ENCODE measurements at regions not wholly inside any gene's neighbourhood (a gene's known extent, or its start where the extent isn't known, plus 50 kb on each side); places are given as distances from the start of the nearest gene placed in this dataset.
A peak's percentile ranks its signal among the peaks of the same experiment; 100 is the strongest.
"Not testable (repeated sequence)": the region's sequence is repeated elsewhere in the genome, so short reads cannot be mapped to it uniquely, and the experiment has no call there.

DNA sequence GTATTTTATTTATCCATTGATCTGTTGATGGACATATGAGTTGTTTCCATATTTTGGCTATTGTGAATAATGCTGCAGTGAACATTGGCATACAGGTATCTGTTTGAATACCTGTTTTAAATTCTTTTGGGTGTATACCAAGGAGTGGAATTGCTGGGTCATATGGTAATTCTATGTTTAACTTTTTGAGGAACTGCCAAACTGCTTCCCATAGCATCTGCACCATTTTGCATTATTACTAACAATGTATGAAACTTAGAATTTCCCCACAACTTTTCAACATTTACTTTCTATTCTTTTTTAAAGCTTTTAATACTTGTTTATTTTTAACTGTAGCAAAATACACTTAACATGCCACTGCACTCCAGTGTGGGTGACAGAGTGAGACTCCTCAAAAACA is 57.0 kb upstream of the MSN start:
- DNase-seq (ENCODE audit: low read depth) = no peak

DNA sequence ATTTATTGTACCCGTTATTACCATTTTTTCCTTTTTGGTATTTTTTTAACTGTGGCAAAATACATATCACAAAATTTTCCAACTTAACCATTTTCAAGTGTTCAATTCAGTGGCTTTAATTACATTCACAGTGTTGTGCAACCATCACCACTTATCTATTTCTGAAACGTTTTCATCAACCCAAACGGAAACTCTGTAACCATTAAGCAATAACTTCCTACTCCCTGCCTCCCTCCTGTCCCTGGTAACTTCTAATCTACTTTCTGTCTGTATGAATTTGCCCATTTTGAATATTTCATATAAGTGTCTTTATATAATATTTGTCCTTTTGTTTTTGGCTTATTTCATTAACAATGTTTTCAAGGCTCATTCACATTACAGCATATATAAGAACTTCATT is 57.4 kb upstream of the MSN start:
- DNase-seq (ENCODE audit: low read depth) = no peak

DNA sequence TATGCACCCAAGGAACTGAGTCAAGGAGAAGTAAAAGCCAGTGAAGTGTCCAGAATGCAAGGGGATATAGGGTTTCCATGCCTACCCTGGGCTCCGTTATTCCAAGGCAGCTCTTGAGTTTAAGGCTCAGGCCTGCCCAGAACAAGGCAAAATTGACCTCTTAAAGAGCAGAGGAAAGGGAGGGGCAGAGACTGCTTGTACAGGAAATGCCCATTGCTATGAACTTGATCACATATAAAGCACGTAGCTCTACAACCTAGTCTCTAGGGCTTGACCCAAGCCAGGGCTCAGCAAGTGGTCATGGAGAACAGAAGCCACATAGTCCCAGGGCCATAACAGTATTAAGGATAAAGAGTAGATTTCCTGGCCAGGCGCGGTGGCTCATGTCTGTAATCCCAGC is 58.2 kb upstream of the MSN start:
- no peak for DNase-seq (ENCODE audit: low read depth)

DNA sequence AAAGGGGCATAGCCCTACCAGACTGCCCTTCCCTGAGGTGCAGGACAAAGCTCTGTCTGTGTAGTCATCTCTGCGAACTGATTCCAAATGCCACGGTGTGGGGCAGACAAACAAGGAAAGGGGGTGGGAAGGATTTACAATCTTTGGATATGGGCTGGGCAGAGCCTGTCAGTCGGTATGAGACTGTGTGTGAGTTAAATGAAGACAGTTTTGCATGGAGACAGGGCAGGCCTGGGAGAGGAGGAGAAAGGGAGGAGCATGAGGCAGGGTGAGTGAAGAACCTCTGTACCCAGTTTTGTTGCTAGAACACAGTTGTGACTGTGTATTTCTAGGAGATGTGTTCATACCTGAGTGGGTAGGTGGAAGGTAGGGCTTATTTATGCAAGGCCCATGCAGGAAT is 59.4 kb upstream of the MSN start:
- no peak for DNase-seq (ENCODE audit: low read depth)

DNA sequence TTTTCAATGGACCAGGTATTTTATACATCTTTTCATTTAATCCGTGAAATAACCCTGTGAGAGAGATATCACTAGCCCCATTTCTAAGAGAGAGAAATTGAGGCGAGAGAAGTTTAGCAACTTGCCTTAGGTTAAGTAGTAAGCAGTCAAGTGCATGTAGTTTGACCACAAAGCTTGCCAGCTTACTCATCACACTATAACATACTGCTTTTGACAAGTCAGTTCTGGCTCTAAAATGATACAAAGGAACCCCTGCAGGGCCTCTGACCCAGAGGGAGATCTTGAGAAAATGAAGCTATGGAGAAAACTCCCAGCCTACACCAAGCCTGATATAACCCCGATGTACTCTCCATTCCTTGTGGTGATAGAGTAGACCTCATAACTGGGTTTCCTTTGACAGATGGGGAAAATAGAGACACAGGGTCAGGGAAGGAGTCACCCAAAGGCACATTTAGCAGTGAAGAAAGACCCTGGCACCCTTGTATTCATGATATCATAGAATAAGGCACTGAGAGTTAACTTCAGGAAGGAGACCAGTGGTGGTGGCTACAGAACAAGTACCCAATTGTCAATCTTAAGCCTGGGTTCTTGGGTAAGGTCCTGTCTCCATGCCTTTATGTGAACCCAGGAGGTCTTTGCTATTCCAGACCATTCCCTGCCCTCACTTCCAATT is 60.2 kb upstream of the MSN start:
- DNase-seq (ENCODE audit: low read depth) = peak; percentile 62

DNA sequence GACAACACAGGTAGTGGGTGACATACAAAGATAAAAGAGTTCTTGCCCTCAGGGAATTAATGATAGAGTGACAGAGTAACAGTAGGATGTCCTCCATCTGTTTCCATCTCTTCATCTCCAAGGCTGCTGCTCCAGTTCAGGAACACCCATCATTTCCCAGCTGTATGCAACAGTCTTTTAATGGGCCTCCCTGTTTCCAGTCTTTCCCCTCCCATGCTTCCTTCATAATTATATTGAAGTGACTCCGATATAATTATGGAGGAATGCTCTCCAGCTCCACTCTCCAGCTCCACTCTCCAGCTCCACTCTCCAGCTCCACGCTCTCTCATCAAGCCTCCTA is 65.3 kb upstream of the MSN start:
- DNase-seq (ENCODE audit: low read depth) = no peak

DNA sequence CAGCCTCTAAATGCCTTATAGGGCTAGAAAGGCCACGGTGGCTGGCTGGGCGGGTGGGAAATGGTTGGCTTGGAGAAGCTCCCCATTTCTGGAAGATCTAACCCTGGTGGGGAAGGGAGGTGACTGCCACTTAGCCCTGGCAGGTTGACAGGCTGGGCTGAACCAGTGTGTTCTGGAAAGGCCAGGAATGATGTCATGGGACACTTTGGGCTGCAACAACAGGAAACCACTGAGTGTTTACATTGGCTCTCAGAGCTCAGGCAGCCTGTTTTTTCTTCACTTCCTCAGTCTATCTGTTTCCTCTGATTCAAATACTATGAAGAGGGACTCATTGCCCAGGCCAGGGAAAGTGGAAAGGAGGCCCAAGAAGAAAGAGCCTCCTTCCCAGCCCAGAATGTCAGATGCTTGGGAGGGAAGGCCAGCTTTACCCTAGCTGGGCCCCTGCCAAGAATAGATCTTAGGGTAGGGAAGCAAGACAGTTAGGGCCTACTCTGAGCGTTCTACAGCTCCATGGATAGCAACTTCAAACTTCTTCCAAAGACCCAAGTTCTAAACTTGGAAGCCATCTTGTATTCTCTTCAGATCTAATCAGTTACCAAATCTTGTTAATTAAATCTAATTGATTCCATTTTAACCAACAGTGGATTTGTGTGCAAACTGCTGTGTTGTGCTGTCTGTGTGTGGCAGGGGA is 65.8 kb upstream of the MSN start:
- peak; percentile 80 for DNase-seq (ENCODE audit: low read depth)

DNA sequence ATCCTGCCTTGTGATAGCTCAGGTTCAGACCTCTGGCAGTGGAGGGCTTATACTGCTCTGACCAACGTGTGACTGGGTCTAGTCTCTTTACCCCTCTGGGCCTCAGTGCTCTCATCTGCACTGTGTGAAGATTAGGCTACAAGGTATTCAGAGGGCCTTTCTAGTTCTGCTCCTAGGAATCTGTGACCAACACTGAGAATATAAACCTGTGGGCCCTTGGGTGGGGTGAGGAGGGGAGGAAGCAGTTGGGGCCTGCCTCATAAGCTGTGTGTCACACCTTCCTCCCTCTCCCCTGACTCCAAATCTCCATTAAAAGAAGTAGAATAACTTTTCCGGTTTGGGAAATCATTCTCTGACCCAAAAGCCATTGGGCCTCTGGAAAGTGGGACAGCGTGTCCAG is 66.3 kb upstream of the MSN start:
- DNase-seq (ENCODE audit: low read depth) = no peak

DNA sequence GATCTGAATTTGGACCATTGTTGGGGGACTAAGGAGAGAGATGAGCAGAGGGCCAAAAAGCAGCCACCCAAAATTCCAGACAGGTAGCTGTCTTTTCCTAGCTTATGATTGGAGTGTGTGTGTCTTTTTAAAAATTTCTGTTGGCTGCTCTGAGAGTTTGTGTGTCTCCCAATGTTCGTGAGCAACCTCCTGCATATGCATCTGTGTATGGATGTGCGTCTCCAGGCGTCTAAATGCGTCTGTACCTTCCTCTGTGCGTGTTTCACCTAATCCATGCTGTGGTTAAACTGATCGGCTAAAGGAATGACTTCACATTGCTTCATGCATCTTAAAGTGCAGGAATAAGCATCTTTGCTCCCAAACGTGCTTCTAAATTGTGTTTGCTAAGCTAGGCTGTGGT is 65.5 kb upstream of the LAS1L start:
- no peak for DNase-seq (ENCODE audit: low read depth)

DNA sequence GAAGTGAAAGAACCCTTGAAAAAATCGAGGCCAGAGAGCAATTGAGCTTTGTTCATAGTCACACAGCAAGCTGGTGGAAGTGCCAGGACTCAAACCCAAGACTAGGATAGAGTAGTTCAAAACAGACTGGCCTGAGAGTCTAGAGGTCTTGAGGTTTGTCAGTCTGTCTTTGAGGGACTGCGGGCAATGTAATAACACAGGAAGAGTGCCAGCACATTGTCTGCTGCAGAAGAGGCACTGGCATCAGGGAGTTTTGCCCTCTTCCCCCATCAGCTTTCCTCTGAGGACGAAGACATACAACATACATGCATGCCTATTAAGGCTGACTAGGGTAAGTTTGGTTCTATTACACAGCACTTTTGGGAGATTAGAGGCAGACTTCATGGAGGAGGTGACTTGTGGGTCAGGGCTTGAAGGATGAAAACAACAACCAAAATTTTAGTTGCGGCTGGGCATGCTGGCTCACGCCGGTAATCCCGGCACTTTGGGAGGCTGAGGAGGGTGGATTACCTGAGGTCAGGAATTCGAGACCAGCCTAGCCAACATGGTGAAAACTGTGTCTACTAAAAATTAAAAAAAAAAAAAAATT is 64.1 kb upstream of the LAS1L start:
- DNase-seq (ENCODE audit: low read depth) = no peak

DNA sequence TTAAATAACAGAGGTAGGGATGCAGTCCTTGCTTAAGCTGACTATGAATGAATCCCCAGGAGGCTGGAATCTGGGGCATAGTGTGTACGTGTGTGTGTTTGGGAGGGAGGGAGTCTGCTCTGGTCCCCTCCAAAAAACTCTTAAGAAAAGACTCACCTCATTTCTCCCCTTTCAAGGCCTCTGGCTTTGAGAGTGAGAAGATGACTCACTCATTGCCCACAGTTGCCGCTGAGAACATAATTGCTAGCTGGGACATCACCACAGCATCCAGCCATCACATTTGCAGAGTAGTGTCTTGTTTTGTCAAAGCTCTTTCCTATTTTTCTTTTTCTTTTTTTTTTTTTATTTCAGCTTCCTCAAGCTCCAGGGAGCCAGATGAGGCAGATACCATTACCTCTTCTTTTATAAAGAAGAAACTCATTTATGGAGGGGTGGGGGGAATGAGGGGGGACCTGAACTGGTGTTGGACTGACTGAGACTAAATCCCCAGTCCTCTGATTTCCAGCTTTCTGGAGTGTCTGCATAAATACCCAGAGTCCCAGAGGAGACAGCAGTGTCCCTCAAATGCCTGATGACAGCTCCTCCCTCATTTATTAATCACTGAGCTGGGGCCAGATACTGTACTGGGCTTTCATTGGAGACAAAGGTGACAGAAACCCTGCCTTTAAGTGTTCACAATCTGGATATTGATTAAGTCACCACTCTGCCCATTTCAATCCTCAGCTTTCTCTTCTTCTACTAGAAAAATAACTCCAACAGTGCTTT is 61.9 kb upstream of the LAS1L start:
- DNase-seq (ENCODE audit: low read depth) = peak; percentile 66

DNA sequence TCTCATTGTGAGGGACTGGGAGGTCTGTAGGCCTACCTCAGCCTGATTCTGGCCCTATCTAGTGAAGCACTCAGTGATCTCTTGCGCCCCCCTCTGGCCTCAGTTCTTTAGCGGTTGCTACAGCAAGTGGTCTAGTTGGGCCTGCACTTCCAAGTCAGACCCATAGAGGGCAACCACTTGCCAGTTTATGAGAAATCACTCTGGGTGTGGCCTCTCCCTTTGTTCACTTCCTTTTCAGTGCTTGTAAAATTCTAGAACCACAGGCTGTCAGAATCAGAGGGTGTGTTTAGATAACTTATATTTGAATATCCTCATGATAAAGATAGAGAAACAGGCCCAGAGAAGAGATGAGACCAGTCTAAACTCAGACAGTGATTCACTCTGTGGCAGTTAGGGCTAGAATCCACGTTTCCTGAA is 60.9 kb upstream of the LAS1L start:
- peak; percentile 92 for DNase-seq (ENCODE audit: low read depth)

DNA sequence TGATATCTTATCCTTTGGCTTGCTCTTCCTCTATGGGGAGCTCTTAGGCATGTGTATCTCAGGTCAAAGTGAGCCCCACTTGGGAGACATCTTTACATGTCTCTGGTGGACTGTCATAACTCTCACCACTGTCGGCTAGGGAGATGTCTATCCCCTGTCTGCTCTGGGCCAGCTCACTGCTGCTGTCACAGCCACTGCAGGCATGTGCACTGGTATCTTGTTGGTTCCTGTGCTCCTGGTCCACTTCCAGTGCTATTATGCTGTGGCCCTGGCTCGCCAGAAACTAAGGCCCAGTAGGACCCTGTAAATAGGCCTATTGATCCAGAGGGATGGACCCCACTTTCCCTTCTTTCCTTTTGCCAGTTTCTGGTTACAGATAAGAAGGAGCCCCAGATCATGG is 56.6 kb upstream of the LAS1L start:
- DNase-seq (ENCODE audit: low read depth) = no peak

DNA sequence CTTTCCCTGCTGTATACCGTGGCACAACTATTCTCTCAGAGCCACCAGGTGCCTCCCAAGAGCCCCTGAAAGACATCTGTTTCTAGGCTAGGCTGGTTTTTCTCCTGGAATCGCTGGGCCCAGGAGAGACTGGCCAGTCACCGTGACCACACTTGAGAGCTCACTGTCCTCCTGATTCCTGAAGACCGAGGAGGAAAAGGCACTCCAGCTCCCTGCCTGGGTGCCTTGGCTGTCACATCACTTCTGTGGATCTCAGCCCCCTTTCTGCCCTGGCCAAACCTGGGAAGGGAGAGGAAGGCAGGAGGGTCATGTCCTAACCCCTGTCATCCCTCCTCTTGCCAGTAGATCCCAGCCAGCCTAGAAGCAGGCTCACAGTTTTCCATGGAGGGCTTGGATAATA is 54.7 kb upstream of the LAS1L start:
- no peak for DNase-seq (ENCODE audit: low read depth)

DNA sequence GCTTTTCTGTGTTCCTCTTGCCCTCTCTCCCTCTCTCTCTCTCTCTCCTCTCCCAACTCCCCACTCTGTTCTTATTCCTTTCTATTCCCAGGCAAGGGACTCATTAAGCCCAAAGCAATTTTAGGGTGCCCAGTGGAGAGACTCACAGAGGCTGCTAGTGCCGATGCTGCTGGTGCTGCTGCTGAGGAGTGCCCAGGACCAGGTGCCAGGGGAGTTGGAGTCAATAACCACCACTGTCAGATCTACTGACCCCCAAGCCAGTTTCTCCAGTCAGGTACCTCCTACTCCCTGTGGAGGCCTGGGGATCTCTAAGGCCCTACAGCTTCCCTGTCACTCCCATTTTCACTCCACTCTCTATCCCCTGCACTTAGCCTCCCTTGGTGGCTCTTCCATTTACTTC is 54.2 kb upstream of the LAS1L start:
- DNase-seq (ENCODE audit: low read depth) = no peak

DNA sequence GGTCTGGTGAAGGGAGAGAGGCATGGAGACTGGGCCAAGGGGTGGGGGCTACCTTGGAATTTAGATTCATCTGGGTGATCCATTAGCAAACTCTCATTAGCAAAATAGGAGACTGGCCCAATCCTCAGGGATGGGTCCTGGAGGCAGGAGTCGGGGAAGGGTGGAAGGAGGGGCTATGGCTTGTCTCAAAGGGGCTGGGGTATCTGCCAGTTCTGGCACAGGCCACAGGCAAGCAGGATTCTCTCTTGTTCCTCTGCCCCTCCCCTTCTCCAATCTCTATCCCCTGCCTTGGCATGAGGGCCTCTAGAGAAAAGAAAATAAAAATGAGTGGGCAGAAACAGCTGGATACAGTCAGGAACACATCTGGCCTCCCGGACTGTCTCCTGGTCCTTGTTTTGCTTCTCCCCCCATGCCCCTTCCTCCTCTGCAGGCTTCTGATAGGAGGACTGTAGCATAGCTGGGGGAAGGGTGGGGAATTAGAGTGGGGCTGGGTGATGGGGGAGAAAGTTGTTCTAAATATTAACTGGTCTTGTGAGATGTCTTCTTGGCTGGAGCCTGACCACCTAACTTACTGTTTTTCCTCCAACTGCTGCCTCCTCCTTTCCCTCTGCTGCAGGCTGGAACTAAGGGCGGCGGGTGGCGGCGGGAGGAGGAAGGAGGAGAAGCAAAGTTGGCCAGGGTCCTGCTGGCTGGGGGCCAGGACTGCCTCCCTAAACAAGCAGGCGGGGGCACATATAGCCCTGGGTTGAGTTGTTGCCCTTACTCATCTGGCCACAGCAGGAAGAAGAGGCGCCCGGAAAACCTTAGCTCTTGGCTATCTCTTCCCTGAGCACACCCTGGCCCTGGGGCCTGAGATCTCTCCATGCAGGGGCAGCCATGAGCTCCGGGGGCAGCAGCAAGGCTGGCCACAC is 53.3 kb upstream of the LAS1L start:
- DNase-seq (ENCODE audit: low read depth) = peak; percentile 66

DNA sequence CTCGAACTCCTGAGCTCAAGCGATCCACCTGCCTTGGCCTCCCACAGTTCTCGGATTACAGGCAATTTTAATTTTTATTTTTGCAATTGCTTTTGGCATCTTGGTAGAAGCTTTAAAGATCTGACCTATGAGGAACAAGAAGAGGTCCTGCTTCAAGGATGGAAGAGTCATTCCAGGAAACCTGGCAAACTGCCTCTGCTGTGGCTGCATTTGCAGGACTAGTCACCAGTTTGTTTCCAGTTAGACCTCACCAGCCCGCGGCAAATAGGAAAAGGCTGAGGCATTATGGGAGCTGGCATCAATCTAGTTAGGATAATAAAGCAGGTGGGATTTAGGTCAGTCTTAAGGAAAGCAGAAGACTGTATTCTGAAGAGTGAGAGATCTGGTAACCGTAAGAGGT is 51.9 kb upstream of the LAS1L start:
- peak; percentile 55 for DNase-seq (ENCODE audit: low read depth)

DNA sequence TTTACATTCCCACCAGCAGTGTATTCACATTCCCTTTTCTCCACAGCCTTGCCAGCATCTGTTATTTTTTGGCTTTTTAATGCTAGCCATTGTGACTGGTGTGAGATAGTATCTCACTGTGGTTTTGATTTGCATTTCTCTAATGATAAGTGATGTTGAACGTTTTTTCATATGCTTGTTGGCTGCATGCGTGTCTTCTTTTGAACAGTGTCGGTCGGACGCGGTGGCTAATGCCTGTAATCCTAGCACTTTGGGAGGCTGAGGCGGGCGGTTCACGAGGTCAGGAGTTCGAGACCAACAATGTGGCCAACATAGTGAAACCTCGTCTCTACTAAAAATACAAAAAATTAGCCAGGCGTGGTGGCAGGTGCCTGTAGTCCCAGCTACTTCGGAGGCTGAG is 50.6 kb upstream of the LAS1L start:
- DNase-seq (ENCODE audit: low read depth) = not testable (repeated sequence)

Data from ELR (cell line).